HG02642 (cell line): ENCODE measurements at regions not wholly inside any gene's neighbourhood (a gene's known extent, or its start where the extent isn't known, plus 50 kb on each side); places are given as distances from the start of the nearest gene placed in this dataset.

Source experiments
- ATAC-seq: cut with Tn5 transposase; IDR thresholded peaks from one replicate; pipeline ENCODE4 v1.9.1; 2021; ENCODE audit warnings: mild to moderate bottlenecking; ENCODE audit not compliant: unreplicated experiment, poor library complexity

DNA sequence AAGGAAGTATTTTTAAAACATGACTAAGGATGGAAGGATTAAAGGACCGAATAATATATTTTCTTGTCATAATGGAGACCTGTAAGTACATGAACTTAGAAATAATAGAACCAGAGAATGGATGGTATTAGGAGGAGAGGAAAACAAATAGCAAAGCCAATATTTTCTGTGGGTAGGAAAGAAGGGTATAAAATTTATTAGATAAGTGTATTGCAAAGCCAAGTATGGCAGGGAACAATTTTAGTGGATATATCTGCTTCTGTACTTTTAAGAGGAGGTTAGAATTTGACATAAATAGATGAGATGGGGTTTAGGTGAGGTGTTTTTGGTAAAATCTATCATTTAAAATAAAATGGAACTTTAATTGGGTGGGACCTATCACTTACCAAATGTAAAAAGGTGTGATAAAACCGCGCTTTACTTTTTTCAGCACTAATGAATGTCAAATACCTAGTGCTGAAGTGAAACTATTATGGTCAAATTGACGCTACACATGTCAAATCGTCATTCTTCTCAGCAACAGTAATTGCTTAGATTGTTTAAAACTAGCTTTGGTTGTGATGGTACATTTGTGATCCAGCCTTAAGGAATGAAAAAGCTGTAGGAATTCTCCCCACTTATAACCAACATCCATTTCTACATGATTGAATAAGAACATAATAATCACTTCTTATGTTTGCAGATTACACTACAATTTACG, 78.1 kb upstream of the ZEB2 start:
- ATAC-seq: no peak

DNA sequence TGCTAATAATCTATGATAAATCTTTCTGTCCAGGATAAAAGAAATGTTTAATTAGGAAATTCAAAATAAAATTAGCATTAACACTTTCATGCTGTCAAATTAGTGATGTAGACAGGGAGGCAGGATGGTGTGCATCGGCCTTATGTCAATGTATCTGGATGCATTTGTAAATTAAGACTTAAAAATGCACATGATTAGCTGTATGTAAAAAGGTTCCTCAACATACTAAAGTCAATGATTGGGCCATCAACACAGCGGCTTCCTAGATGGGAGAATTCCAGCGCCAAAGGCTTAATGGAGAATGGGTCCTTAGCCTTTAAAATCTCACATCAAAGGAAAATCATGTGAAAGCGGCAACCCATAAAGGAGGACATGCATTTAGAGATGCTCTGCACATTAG, 77.5 kb upstream of the ZEB2 start:
- no peak for ATAC-seq

- ATAC-seq: peak; percentile 85
Observed at GRCh38 chr2:144596073-144596871, 76.4 kb upstream of the ZEB2 start.

- ATAC-seq: no peak
Observed at GRCh38 chr2:144595686-144596072, 75.8 kb upstream of the ZEB2 start.

DNA sequence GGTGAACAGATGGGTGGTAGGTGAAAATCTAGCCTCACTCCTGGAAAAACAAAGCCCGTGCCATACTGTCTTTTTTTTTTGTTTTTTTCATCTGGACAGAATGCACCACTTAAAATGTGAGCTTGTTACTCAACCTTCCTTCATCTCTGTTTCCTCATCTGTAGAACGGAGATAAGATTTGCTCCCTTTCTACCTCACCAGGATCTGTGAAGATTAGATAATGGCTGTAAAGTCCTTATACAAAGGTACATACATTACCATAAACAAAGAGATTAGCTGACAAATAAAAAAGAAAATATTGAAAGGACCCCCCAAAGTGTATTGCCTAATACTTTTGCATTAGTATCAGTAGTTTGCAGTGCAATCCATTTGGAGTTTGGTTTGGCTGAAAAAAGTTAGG, 75.4 kb upstream of the ZEB2 start:
- no peak for ATAC-seq

DNA sequence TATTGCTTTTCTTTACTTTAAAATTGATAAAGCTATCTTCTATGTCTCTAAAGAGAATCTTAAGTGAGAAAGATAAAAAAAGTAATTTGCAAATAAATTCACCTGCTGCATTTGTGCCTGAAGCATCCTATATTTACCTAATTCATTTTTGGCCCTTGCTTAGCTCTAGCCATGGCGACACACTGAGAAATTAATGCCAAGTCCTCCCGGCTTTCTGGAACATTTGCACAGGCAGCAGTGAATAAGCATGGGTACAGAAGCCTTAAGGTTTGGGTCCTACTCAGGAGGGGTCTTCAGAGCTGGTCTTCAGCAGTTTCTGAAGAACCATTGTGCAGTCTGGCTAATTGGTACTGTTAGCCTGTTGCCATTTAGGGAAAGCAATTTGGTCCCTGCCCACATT, 73.9 kb upstream of the ZEB2 start:
- ATAC-seq: no peak

DNA sequence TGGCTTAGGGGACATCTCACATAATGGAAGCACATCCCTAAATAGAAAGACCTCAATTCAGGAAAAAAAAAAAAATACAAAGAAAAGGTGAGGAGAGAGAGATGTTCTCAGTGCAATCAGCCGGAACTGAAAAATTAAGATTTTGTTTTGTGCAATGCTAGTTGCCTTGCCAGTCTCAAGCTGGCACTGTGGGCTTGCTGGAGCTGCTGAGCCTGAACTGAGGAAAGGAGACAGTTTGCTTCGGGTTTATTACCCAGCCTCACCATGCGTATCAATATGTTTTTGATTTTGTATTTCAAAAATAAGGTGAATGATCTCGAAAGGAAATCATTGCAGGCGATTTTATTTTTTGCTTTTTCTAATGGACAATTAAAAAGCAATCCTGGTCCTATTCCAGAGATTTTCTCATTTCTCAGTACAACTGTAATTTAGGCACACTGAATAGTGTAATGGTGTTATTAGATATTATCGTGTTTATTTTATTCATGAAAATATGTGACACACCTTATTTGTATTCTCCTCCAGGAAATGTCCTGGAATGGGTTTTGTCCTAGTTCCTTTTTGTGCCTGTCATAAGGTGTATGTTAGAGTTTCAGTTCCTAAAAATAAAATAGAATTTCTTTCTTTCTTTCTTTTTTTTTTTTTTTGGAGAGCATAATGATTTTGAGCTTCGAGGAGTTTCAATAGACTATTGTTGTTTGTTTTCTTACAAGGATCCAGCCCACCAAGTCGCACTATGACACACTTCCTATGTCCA, 72.8 kb upstream of the ZEB2 start:
- no peak for ATAC-seq

GRCh38 chr2:144587306-144587705, 67.4 kb upstream of the ZEB2 start:
- no peak for ATAC-seq

DNA sequence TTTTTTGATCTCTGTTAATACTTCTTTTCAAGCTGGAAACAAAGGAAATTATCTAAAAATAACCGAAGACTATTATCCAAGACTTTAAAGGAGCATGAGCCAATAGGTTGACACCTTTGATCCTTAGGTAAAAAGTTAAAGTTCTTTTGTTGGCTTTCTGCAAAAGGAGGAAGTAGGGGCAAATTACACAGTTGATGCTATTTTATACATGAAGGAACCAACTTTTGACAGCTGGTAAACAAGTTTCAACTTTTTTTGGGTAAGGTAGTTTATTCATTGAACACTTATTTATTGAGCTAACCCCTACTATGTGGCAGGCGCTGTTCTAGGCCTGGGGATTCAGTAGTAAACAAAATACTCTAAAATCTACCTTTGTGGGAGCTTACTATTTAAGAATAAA, 66.6 kb upstream of the ZEB2 start:
- ATAC-seq: no peak

GRCh38 chr2:144583741-144584453, 64.0 kb upstream of the ZEB2 start:
- no peak for ATAC-seq

DNA sequence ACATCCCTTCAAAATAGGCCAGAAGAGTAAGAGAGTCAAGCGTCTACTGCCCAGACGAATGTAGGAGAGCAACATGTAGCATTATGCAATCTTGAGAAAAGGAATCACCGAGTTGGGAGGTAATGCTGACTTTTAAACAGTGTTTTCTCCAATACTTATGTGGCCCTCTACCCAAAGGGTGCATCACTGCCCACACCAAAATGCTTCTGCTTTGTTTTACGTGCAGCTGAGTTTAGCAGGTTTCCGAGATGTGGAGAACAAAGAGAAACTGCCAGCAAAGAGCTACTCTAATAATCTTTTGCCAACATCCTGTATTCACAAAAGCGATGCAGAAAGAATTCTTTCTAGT, 63.4 kb upstream of the ZEB2 start:
- ATAC-seq: no peak

GRCh38 chr2:144582651-144583380, 62.9 kb upstream of the ZEB2 start:
- no peak for ATAC-seq

- ATAC-seq: no peak
Observed at GRCh38 chr2:144580521-144581161, 60.7 kb upstream of the ZEB2 start.

- no peak for ATAC-seq
Observed at GRCh38 chr2:144579556-144579955, 59.6 kb upstream of the ZEB2 start.

- no peak for ATAC-seq
Observed at GRCh38 chr2:144578099-144578498, 58.2 kb upstream of the ZEB2 start.

- ATAC-seq: no peak
Observed at GRCh38 chr2:144572977-144573376, 53.1 kb upstream of the ZEB2 start.

DNA sequence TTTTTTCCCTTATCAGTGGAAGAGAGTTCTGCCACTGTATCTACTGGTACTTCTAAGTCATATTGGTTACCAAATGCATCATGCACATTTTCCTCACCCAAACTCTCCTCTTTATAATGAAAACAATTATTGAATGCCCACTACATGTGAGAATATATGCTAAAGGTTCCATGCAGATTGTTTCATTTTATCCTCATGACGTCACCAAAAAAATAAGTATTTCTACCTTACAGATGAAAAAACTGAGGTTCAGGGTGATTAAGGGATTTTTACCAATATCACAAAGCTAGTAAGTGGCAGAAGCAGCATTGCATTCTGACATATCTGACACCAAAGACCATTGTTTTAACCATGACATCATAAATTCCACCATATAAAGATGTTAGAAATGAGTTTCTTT, 51.9 kb upstream of the ZEB2 start:
- no peak for ATAC-seq

- ATAC-seq: no peak
Observed at GRCh38 chr2:144570566-144570965, 50.6 kb upstream of the ZEB2 start.
